Ascending aorta (tissue), 2 donors: ENCODE measurements at regions not wholly inside any gene's neighbourhood (a gene's known extent, or its start where the extent isn't known, plus 50 kb on each side); places are given as distances from the start of the nearest gene placed in this dataset.

Experiments
- DNase-seq, 2 donors: peaks; one replicate each; pipeline ENCODE4 v3.0.0-alpha.2; 2019; ENCODE audit warnings: low spot score in 2 of 2
- H3K27ac ChIP-seq, 2 donors: fragments of 200-600 bp; sonication (generic); one replicate each; pipeline ENCODE4 v1.5.1; 2016 to 2017; ENCODE audit warnings: mild to moderate bottlenecking in 1 of 2
- H3K27me3 ChIP-seq: fragments of 200-600 bp; sonication (generic); one replicate; pipeline ENCODE4 v1.5.1; 2017
- H3K36me3 ChIP-seq, 2 donors: fragments of 200-600 bp; sonication (generic); one replicate each; pipeline ENCODE4 v1.5.1; 2016
- H3K4me1 ChIP-seq, 2 donors: fragments of 200-600 bp; sonication (generic); one replicate each; pipeline ENCODE4 v1.5.1; 2016 to 2017; ENCODE audit warnings: mild to moderate bottlenecking in 1 of 2
- H3K4me3 ChIP-seq, 2 donors: fragments of 200-600 bp; sonication (generic); one replicate each; pipeline ENCODE4 v1.5.1; 2016 to 2017; ENCODE audit warnings: mild to moderate bottlenecking in 1 of 2
- H3K9me3 ChIP-seq, 2 donors: fragments of 200-600 bp; sonication (generic); one replicate each; pipeline ENCODE4 v1.5.1; 2016
- CTCF ChIP-seq, 3 experiments: fragments of 200-600 bp in 2 of 3; fragments of 450-650 bp in 1 of 3; sonication (generic) in 2 of 3; IDR thresholded peaks; one replicate each; pipeline ENCODE4 v1.5.1; 2016 to 2019; ENCODE audit warnings: antibody characterized with exemption in 3 of 3, mild to moderate bottlenecking in 1 of 3, moderate library complexity in 1 of 3
- intact Hi-C: fragments of 100-400 bp; cut with DNase I; formaldehyde crosslinking; loops from one replicate; pipeline ENCODE4 v1.15.1; 2023

- no peaks in the 10 kb centered on the region for H3K27me3 ChIP-seq
- H3K4me1 ChIP-seq, result no peaks in the 10 kb centered on the region
- DNase-seq, result peak in 1 of 2 donors; percentile 13
- H3K9me3 ChIP-seq, result no peaks in the 10 kb centered on the region
- H3K27ac ChIP-seq, result no peak overlapping the region
- H3K36me3 ChIP-seq, result no peaks in the 10 kb centered on the region
- TF ChIP-seq CTCF (IDR thresholded peaks at IDR 0.05), result no peak
- intact Hi-C loops, result no loop called here
- H3K4me3 ChIP-seq, result no peak overlapping the region
Observed at GRCh38 chr17:5701381-5701780, 117.1 kb upstream of the NLRP1 start.

- Histone ChIP-seq H3K4me1 (no peaks in the 10 kb centered on the region), H3K27me3 (no peaks in the 10 kb centered on the region), H3K36me3 (no peaks in the 10 kb centered on the region), H3K9me3 (no peaks in the 10 kb centered on the region), H3K4me3 (no peak overlapping the region), H3K27ac (no peak overlapping the region)
- intact Hi-C loops, result no loop called here
- peak in 1 of 2 donors; percentile 28 for DNase-seq
- no peak for TF ChIP-seq CTCF (IDR thresholded peaks at IDR 0.05)
Observed at GRCh38 chr17:5702951-5703510, 118.7 kb upstream of the NLRP1 start.

GRCh38 chr17:5703736-5704135 lies 119.4 kb upstream of the NLRP1 start:
- H3K9me3 ChIP-seq, result no peaks in the 10 kb centered on the region
- intact Hi-C loops, result no loop called here
- no peaks in the 10 kb centered on the region for H3K27me3 ChIP-seq
- TF ChIP-seq CTCF (IDR thresholded peaks at IDR 0.05), result no peak
- H3K4me1 ChIP-seq, result no peaks in the 10 kb centered on the region
- H3K36me3 ChIP-seq, result no peaks in the 10 kb centered on the region
- no peak overlapping the region for H3K4me3 ChIP-seq
- peak in 1 of 2 donors; percentile 24 for DNase-seq
- no peak overlapping the region for H3K27ac ChIP-seq

GRCh38 chr17:5705081-5705875 lies 121.0 kb upstream of the NLRP1 start:
- no peak for DNase-seq
- H3K27me3 ChIP-seq, result no peaks in the 10 kb centered on the region
- H3K27ac ChIP-seq, result no peak overlapping the region
- intact Hi-C loops, result loop anchor here (5.0 kb wide), 1 partner anchor 118 kb away; no protein-coding TSS in a partner anchor
- no peaks in the 10 kb centered on the region for H3K4me1 ChIP-seq
- H3K9me3 ChIP-seq, result no peaks in the 10 kb centered on the region
- H3K36me3 ChIP-seq, result no peaks in the 10 kb centered on the region
- no peak overlapping the region for H3K4me3 ChIP-seq
- no peak for TF ChIP-seq CTCF (IDR thresholded peaks at IDR 0.05)

GRCh38 chr17:5705876-5706576 lies 121.7 kb upstream of the NLRP1 start:
- no peak overlapping the region for H3K4me3 ChIP-seq
- no peaks in the 10 kb centered on the region for H3K36me3 ChIP-seq
- no peak for DNase-seq
- TF ChIP-seq CTCF (IDR thresholded peaks at IDR 0.05), result no peak
- H3K27ac ChIP-seq, result no peak overlapping the region
- H3K27me3 ChIP-seq, result no peaks in the 10 kb centered on the region
- no peaks in the 10 kb centered on the region for H3K9me3 ChIP-seq
- H3K4me1 ChIP-seq, result no peaks in the 10 kb centered on the region
- intact Hi-C loops, result loop anchor here (5.0 kb wide), 1 partner anchor 119 kb away; no protein-coding TSS in a partner anchor
